Right lobe of liver (tissue), 4 donors: ENCODE measurements at regions not wholly inside any gene's neighbourhood (a gene's known extent, or its start where the extent isn't known, plus 50 kb on each side); places are given as distances from the start of the nearest gene placed in this dataset.

Source experiments
- POLR2A ChIP-seq: fragments of 450-650 bp; IDR thresholded peaks from one replicate; pipeline ENCODE4 v1.6.1; 2017; ENCODE audit warnings: antibody characterized with exemption, mild to moderate bottlenecking
- TF ChIP-seq, protein P1 (sequence below), 4 donors: fragments of 200-600 bp in 3 of 4; fragments of 450-650 bp in 1 of 4; IDR thresholded peaks; one replicate each; pipeline versions ENCODE4 v1.5.1 to v1.8.0; 2016 to 2022; ENCODE audit warnings: antibody characterized with exemption in 4 of 4, mild to moderate bottlenecking in 2 of 4
- donor health status: DM: no; HTN: no; CAD: no.
- donor health status: DM: no; HTN: no; CAD: no.
- donor health status: DM: no; HTN: yes; CAD: no.

DNA sequence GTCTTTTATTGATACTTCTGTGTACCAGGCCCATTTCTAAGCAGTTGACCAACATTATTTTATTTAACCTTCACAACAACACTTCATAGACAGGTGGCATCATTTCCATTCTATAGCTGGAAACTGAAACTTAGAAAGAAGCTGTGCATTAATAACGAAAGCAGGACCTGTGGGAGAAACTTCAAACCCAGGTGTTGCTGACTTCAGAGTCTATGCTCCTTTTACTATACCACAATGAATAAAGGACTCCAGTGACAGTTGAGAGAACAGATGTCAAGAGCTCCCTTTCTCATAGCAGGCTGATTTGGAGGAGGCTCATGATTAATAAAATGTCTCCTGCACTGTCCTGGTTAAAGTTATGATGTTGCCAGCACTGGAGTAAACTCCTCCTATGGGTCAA, 56.6 kb upstream of the POU3F2 start:
- TF ChIP-seq POLR2A: no peak
- TF ChIP-seq, protein P1, sequence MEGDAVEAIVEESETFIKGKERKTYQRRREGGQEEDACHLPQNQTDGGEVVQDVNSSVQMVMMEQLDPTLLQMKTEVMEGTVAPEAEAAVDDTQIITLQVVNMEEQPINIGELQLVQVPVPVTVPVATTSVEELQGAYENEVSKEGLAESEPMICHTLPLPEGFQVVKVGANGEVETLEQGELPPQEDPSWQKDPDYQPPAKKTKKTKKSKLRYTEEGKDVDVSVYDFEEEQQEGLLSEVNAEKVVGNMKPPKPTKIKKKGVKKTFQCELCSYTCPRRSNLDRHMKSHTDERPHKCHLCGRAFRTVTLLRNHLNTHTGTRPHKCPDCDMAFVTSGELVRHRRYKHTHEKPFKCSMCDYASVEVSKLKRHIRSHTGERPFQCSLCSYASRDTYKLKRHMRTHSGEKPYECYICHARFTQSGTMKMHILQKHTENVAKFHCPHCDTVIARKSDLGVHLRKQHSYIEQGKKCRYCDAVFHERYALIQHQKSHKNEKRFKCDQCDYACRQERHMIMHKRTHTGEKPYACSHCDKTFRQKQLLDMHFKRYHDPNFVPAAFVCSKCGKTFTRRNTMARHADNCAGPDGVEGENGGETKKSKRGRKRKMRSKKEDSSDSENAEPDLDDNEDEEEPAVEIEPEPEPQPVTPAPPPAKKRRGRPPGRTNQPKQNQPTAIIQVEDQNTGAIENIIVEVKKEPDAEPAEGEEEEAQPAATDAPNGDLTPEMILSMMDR (IDR thresholded peaks at IDR 0.05): no peak
